HG02870 (cell line): ENCODE measurements at regions not wholly inside any gene's neighbourhood (a gene's known extent, or its start where the extent isn't known, plus 50 kb on each side); places are given as distances from the start of the nearest gene placed in this dataset.

Source experiments
- ATAC-seq: cut with Tn5 transposase; IDR thresholded peaks from one replicate; pipeline ENCODE4 v1.9.1; 2021; ENCODE audit warnings: mild to moderate bottlenecking, moderate library complexity; ENCODE audit not compliant: unreplicated experiment

GRCh38 chr3:194003114-194004057 is 132.6 kb upstream of the HES1 start:
- no peak for ATAC-seq

DNA sequence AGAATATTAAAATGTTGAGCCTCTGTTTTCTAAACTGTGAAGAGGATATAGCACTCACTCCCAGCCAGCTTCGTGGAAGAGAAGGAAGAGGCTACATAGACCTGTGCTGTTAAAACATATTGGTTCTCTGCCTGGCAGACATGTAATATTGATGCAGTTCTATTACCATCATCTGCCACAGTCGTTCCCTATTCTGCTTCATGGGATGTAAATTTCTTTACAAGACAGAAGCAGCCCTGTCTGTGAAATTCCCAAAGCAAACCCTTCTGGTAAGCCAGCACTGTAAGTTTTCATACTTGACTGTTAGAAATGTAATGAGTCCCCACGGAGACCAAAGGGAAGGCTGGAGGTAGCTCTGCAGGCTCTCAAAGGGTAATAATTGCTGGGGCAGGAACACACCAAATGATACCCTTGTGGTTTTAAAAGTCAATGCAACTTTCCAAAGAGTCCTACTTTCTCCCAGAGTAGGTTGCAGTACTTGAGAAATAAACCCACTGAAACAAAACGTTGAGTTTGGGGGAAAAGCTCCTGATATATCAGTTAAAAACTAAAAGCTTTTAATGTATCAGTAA is 129.9 kb upstream of the HES1 start:
- no peak for ATAC-seq

- ATAC-seq = no peak
These were observed 128.2 kb upstream of the HES1 start for GRCh38 chr3:194007592-194008337.

- ATAC-seq = no peak
These were observed 126.9 kb upstream of the HES1 start for GRCh38 chr3:194009019-194009418.

DNA sequence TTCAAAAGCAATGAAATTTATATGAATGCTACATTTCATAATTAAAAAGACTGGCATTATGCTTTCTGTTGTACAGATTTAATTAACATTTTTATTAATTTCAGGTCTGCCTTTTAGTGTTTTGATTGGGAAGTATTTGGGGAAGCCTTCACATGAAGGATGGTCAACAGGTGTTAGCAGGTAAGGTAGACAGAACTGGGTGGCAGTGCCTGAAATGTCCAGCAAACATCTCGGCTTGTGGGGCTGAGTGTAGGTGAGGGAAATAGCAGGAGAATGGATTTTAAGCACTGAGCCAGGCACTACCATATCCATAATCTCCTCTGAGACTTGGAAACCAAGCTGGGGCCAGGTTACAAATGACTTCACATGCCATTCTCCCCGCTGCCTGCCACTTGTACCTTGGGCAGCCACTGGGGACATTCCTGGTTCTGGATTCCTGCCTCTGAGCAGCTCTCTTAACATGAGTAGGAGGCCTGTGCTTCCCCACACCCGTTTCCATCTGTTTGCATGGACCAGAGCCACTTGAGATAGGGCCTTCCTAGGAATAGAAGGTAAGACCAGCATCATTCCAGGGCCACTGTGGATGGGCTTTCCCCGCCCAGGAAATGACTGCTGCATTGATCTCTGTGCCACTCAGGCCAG is 125.9 kb upstream of the HES1 start:
- ATAC-seq = no peak

GRCh38 chr3:194011807-194012206 is 124.1 kb upstream of the HES1 start:
- no peak for ATAC-seq

- no peak for ATAC-seq
These were observed 122.0 kb upstream of the HES1 start for GRCh38 chr3:194013928-194014327.

DNA sequence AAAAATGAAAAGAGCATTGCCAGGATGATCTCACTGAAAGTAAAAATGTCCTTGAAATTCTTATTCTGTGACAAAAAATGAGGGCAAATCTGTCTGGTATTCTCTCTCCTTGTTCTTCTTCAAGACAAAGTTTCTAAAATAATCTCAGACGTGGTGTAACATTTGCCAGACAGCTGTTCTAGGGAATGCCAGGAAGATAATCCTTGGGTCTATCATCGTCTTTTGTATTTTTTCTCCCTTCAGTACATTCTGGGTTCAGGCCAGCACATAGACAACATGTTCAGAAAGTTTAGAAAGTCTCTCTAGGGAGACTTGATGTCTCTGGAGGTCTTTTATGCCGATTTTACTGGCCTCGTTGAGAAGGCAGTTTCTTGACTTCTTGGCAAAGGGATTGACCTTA is 121.2 kb upstream of the HES1 start:
- ATAC-seq = no peak

- no peak for ATAC-seq
These were observed 116.4 kb upstream of the HES1 start for GRCh38 chr3:194019398-194020165.

DNA sequence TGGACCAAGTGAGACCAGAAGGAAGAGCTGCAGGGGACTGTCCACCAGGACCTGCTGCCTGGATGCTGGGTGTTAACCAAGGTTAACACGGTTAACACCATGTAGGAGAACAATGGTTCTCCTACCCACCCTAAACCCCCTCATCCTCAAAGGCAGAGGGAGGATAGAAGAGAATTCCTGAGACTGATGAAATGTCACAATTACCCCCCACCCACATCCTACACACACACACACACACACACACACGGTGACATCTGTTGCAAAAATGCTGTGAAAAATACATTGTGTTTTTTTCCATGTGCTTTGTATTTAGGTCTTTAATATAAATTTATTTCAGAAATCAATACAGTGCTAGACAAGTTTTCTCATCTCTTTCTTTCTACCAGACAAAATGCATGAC is 113.9 kb upstream of the HES1 start:
- ATAC-seq = no peak

DNA sequence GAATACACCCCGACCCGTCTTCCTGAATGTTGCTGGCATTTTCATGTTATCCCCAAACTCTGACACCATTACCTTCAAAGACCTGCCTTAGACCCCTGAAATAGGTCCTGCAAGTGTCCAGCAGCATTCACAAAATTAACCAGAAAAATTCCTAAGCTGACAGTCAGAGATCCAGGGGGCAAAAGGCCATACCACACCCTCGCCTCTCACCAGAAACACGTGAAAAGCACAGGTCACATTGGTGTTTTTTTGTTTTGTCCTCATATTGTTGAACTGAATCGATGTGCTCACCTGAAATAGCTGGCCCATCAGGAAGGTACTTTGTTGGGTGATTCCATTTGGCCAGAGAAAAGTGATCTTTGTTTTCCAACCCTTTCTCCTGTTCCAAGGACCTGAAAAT is 113.1 kb upstream of the HES1 start:
- no peak for ATAC-seq

DNA sequence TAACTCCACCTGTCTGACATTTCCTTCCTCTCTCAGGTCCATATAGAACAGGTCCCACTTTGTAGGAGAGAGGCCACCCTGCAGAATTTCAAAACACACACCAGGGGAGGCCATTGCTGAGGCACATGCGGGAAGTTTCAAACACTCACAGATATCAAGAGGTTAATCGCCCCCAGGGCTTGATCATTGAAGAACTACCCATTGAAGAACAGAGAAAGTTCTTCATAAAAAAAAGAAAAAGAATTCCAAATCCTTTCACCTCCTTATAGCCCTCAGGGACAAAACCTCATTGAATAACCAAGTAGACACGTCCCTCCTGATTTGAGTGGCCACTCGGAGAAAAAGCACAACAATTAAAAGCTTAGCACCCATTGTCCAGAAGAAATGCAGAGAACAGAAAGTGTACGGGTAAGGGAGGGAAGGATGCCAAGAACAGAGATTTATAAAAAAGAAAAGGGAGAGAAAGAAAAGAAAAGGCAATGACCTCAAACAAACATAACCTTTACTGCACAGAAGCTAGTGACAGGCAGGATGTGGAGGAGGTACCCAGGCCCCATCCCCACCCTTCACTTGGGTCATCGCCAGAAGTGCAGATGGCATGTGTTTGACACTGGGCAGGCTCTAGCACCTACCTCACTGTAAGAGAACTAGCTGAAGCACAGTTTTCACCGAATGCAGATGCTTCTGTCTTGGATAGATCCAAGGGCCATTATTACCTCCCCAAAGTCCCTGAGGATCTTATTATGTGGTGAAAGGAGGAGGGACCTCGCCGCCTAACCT is 112.3 kb upstream of the HES1 start:
- no peak for ATAC-seq

DNA sequence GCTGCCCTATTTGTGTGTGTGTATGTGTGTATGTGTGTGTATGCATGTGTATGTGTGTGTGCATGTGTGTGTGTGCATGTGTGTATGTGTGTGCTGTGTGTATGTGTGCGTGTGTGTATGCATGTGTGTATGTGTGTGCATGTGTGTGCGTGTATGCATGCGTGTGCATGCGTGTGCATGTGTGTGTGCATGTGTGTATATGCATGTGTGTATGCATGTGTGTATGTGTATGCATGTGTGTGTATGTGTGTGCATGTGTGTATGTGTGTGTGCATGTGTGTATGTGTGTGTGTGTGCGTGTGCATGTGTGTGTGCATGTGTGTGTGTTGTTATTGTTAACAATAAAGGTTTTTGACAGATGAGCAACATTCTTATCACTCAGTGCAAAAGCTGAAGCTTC is 110.8 kb upstream of the HES1 start:
- ATAC-seq = no peak

DNA sequence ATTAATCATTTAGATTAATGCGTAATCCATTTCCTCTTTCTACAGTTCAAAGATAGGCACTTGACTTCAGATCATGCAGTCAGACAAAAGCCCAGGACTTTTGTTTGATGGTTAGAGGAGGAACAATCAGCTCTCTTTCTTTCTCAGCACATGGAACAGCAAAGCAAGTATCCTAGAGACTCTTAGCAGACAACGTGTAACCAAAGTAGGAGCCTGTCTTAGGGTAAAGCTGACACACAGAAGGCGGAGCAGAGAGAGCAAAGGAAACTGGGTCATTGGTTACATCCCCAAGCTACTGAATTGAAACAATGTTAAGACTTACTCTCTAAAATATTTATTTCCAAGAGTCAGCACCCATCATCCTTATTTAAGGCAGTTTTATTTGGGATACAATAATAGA is 110.0 kb upstream of the HES1 start:
- ATAC-seq = no peak

DNA sequence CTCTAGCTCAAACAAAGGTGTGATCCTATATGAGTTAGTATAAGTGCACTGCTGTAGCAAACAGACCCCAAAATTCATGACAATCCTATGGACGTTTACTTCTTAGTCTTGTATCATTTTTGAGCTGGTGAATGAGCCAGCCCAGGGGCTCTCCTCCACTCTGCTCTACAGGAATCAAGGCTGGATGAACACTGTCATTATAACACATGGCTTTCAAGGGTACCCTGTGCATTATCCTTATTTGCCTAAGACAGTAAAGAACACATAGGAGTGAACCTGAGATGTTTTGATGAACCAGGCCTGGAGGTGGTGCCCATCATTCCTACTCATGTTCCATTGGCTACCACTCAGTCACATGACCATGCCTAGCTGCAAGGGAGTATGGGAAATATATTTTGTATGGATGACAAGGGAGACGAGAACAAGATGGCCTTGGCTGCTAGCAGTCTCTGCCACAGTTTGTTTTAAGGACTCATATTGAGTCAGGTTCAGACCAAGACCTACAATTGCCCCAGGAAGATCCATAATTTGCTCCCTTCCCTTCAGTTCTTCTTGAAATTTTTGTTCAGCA is 107.4 kb upstream of the HES1 start:
- ATAC-seq = no peak

- ATAC-seq = no peak
These were observed 106.1 kb upstream of the HES1 start for GRCh38 chr3:194029846-194030245.

DNA sequence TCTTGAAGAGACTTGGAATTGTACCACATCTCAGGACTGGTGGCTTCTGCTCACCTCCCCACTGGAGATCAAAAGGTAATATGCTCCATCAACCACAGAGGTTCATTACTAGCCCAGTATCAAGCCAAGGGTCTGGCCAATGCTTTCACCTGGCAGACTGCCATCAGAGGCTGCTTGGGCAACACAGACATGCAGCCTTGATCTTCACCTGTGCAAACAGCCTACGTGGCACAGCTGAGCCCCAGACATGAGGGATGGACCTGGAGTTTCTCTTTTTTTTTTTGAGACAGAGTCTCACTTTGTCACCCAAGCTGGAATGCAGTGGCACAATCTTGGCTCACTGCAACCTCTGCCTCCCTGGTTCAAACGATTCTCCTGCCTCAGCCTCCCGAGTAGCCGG is 105.6 kb upstream of the HES1 start:
- ATAC-seq = no peak

DNA sequence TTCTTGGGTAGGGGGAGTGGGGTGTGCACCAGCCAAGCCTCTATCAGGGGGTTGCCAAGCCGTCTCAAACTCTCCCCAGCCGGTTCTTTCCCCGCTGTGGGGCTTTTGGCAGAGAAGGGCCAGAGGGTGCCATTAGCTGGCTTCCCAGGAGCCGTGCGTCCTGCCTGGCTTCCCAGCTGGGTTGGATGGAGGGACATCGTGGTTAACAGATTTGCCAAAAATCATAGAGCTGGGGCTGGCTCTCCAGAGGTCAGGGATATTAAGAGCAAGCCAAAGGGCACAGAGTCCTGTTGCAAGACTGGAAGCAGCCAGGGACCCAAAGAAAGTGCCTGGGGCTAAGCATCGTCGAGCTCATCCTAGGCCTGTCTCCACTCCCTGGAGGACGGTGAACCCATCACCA is 104.6 kb upstream of the HES1 start:
- ATAC-seq = no peak

- no peak for ATAC-seq
These were observed 103.9 kb upstream of the HES1 start for GRCh38 chr3:194031867-194032635.
